GM12873 (cell line): ENCODE measurements at regions not wholly inside any gene's neighbourhood (a gene's known extent, or its start where the extent isn't known, plus 50 kb on each side); places are given as distances from the start of the nearest gene placed in this dataset.

Experiments used
- TF ChIP-seq, protein P1 (sequence below): IDR thresholded peaks from 2 replicates; pipeline ENCODE4 v1.5.1; 2012; ENCODE audit warnings: low read depth, mild to moderate bottlenecking, moderate library complexity, low read length, control low read depth; ENCODE audit not compliant: insufficient read depth; ENCODE audit errors: missing control alignments

DNA sequence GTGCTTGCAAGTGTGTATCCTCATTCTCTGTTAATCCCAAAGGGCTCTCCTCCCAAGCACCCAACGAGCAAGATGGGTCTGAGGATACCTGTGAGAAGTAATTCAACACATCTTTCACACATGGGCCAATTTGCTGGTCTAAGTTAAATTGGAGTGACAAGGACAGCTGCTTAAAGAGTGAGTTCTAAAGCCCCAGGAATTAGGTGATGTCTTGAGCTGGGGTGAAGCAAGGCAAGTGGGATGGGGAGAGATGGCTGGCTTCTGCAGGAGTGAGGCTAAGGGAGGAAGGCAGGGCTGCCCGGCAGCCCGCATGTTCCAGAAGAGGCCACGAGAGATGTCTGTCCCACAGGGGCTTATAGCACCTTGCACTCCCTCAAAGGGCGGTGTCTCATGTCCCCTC is 288.5 kb downstream of the CDH26 start:
- TF ChIP-seq, protein P1, sequence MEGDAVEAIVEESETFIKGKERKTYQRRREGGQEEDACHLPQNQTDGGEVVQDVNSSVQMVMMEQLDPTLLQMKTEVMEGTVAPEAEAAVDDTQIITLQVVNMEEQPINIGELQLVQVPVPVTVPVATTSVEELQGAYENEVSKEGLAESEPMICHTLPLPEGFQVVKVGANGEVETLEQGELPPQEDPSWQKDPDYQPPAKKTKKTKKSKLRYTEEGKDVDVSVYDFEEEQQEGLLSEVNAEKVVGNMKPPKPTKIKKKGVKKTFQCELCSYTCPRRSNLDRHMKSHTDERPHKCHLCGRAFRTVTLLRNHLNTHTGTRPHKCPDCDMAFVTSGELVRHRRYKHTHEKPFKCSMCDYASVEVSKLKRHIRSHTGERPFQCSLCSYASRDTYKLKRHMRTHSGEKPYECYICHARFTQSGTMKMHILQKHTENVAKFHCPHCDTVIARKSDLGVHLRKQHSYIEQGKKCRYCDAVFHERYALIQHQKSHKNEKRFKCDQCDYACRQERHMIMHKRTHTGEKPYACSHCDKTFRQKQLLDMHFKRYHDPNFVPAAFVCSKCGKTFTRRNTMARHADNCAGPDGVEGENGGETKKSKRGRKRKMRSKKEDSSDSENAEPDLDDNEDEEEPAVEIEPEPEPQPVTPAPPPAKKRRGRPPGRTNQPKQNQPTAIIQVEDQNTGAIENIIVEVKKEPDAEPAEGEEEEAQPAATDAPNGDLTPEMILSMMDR = no peak

DNA sequence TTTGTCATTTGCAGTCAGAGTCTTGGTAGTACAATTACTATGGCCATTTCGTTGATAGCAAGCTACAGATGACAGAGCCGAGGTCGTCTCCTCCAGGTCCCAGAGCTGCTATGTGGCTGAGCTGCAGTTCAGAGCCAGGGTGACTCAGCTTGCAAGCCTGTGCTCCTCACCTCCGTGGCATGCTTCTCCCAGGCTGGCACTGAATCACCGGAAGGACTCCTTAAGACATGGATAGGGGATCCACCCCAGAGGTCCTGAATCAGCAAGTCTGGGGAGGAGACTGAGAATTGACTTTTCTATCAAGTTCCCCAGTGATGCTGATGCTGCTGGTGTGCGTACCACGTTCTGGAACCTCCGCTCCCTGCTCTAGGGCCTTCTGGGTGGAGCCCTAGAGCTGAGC is 291.2 kb downstream of the CDH26 start:
- TF ChIP-seq, protein P1 = no peak

DNA sequence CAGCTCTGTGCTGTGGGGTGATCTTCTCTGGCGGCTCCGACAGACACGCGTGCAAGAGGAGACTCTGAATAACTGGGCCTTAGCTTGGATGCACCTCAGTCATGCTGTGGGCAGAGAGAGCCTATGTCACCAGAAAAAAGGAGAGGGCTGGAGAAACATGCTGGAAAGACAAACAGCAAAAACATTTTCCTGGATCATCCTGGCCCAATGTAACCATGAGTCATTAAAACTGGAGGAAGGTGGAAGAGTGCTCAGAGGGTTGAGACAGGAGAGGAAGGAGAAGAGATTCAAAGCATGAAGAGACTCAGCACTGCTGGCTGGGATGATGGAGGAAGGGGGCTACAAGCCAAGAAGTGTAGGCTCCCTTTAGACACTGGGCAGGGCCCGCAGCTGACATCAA is 292.0 kb downstream of the CDH26 start:
- TF ChIP-seq, protein P1 = no peak

DNA sequence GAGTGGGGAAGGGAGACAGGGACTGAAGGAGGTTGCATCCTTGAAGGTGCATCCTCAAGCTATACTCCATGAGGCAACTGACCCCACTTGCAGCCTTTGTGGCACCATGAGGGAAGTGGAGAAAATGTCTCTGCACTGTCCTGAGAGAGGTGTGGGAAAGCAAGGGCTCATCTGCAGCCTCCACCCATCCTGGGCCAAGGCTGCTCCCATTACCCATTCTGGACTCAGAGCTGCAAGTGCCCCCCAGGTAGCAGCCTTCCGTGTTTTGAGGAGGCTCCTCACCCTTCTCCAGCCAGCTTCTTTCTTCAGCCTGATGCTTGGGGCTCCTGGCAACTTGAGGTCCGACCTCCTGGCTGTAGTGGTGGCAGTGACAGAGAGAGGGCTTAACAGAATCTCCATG is 294.6 kb downstream of the CDH26 start:
- TF ChIP-seq, protein P1 = no peak

DNA sequence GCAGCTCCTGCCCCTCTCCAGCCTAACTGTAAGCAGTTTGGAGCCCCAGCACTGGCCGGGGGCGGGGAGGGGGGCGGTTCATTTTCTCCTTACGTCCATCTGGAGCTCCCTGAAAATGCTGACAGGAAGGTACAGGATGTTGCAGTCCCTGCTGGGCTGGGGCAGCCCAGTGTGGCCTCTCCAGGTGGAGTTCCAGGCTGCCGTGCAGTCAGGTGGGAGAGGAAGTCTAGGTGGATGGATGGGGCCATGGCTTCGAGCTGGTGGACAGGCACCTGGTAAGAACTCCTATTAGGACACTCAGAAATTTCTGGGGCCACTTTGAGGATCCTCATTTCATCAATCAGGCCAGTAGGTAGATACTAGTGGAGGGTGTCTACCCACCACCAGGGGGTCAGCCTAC is 295.2 kb downstream of the CDH26 start:
- TF ChIP-seq, protein P1 = no peak

DNA sequence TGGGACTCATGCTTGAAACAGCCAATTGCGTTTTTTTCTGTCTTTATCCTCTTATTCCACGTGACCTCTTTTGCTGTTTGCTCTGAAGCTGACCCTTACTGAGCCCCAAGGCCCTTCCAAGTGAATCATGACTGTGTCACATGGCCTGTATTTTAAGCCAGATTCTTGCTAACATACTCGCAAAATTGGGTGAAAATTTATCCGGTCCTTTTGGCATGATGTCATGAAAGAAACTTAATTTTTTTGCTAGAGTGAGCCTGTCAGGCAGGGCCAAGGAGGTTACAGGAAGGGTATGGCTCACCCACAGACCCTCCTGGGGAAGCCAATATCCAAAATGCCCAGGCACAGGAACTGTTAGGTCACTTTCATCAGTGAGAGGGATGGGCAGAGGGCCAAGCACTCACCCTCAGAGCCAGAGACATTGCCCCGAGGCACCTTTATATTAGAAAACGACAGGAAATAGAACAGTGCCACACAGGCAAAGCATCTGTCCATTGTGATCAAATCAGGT is 296.7 kb downstream of the CDH26 start:
- TF ChIP-seq, protein P1 = no peak

DNA sequence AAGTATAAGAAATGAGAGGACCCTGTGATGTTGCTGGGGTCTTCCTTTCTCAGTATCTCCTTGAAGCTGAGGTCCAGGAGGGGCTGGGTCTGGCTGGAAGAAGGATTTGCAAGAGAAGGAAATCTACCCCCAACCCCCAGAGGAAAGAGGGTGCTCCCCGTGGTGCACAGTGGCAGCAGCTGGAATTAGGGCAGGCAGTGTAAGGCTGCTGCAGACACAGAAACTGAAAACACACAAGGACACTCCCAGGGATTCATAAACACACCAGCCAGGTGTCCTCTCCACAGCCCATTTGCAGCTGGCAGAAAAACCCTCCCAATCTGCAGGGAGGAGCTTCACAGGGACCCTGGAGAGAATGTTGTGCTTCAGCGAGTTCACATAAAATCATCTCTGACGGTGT is 297.2 kb downstream of the CDH26 start:
- TF ChIP-seq, protein P1 = no peak

DNA sequence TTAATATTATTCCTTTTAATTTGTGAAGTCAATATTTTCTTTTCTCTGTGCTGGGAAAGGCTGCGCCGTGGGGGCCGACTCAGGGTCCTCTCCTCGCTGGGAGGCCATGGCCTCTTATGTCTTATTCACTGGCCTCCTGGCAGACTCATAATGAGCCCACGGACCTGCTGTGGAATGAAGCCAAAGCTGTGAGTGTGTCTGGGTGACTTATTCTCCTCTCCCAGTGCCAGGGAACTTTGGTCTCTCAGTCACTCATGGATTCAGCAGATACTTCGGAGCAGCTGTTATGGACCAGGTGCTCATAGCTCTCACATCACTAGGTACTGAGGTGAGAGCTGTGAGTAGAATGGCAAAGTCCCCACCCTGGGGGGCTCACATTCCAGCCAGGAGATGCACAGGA is 297.6 kb downstream of the CDH26 start:
- TF ChIP-seq, protein P1 = no peak
